T-helper 9 cell (primary cell): ENCODE measurements at regions not wholly inside any gene's neighbourhood (a gene's known extent, or its start where the extent isn't known, plus 50 kb on each side); places are given as distances from the start of the nearest gene placed in this dataset.

Source experiments
- DNase-seq: peaks from one replicate; pipeline ENCODE4 v3.0.0-alpha.2; 2020

DNA sequence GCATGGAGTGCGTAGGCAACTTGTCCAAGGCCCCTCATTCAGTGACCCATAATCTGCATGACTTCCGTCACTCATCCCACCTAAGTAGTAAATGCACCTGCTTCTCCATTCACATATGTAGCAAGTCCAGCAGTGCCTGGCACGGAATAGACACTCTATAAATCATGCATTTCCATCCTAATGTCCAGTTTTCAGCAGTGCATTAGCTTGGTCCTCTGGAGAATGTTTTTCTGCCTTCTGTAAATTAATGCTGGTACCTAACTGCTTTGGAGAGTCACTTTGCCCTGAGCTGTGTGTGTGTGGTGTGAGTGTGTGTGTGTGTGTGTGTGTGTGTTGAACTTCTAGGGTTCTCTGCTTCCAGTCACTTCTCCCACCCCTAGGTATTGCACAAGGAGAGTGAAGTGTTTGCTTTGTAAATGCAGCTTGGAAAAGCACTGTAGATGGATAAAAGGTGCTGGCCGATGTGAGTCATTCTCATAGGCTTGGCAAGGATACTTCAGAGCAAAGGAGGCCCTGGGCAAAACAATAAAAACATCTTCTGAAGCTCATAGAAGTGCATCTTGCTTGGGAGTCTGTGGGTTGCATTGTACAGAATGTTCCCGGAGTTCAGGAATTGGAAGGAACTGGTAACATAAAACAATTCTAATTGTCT is 181.8 kb downstream of the KATNAL1 start:
- DNase-seq = no peak

GRCh38 chr13:30124131-30124768 is 183.1 kb downstream of the KATNAL1 start:
- no peak for DNase-seq

- no peak for DNase-seq
These were observed 183.8 kb downstream of the KATNAL1 start for GRCh38 chr13:30123575-30123974.

DNA sequence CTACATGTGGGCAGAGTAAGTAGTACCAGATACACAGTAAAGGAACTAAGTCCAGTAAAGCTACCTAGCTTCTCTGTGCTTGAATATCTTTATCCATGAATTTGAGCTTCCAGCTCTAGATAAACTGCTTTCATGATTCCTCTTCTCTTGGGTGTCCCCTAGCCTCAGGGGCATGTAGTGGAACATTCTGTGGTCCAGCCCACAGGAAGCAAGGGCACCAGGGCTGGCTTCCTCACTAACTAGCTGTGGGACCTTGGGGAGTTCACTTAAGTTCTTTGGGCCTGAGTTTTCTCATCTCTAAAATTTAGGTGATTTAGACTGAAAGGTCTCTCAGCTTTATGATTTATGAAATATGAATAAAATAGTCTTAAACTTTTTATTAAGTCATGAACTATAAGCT is 185.7 kb downstream of the KATNAL1 start:
- no peak for DNase-seq

DNA sequence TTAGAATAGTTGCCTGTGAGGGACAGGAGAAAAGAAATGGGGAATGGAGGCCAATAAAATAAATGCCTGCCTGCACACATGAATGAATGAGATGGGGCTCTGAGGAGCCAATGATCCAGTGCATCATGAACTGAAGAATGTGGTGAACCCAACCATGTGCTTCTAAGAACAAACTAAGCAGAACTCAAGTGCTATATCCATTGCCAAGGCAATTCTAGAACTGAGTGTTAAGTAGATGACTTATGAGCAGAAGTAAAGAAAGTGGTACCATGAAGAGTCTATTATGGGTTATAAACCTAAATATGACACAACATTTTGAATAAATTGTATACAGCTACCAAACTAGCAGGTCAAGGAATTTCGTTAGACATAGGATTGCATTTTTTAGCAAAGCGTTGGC is 186.1 kb downstream of the KATNAL1 start:
- DNase-seq = no peak

- DNase-seq = no peak
These were observed 187.1 kb downstream of the KATNAL1 start for GRCh38 chr13:30120133-30120822.

DNA sequence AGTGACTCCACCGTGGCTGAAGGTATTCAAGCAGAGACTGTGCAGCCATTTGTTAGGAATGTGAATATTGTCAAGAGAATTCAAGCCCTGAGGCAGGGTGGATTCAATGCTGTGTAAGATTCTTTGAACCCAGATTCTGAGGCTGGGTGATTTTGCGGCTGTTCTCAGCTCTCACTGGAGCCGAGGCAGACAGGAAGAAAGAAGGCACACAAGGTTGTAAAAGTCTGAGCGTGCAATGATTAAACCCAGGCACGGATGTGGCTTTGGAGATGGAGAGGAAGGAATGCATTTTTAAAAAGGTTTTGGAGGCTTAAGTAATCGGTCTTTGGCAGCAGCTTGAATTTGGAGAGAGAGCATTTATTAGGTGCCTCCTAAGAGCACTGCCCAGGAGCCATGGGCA is 187.9 kb downstream of the KATNAL1 start:
- DNase-seq = no peak

DNA sequence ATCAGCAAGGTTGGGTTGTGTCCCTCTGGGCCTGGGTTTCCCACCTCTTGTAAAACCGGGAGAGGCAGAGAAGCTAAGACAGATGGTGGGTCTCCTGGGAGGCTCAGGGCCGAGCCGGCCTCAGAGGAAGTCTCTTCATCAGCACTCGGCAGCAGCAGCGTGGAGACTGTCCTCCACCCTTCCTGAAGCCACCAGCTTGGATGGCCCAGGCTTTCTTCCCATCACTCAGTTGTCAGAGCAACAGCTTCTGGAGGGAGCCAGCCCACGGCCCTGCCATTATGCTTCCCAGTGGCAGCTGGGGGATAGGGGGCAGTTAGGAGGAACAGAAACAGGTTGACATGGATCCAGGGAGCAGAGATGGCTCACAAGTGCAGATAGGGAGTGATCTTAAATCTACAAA is 191.0 kb downstream of the KATNAL1 start:
- no peak for DNase-seq

DNA sequence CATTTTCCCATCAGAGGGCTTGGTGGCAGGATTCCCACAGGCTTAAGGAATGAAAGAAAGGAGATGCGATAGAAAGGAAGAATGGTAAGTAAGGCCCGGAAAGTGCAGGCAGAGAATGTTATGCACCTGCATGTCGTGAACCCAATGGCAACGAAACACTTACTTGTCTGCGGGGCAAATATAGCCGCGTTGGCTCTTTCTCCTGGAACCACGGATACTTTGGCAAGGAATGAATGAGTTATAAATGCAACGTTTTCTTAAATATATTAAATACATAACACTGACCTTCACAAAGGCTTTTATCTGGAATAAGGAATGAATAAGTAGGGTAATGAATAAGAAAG is 192.1 kb downstream of the KATNAL1 start:
- no peak for DNase-seq

- DNase-seq = peak; percentile 96
These were observed 192.6 kb downstream of the KATNAL1 start for GRCh38 chr13:30114571-30115256.

DNA sequence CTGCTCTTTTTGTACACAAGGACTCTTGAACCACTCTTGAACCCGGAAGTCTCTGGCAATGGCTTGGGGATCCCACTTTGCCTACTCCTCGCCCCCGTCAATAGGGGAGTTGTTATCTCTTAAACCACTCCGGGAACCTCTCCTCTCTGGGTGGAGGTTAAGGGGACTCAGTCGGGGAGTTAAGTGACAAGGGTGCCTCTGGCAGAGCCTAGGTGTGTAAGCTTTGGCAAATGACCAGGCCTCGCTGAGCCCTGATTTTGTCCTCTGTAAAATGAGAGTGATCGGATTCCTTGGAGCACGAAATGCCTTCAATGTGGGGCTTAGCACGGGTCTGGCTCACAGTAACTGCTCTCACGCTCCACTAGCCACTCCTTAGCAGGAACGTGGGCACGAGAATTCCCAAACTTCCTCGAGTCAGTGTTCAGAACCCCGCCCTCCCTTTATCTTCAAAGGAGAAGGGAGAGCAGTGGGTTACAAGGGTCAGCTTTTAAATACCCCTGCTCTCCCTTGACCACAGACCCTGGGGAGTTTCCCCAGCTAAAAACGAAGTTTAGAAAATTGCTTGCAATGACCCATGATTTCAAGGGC is 193.3 kb downstream of the KATNAL1 start:
- DNase-seq = no peak

DNA sequence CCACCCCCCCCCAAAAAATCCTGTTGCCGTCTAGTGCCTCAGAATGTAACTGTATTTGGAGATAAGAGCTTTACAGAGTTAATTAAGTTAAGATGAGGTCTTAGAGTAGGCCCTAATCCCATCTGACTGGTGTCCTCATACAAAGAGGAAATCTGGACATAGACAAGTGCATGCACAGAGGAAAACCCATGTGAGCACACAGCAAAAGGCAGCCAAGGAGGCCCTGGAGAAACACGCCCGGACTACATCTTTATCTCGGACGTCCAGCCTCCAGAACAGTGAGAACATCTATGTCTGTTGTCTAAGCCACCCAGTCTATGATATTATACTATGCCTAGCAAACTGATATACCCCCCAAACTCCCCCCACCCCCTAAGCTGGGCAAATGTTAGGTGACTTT is 193.8 kb downstream of the KATNAL1 start:
- no peak for DNase-seq

DNA sequence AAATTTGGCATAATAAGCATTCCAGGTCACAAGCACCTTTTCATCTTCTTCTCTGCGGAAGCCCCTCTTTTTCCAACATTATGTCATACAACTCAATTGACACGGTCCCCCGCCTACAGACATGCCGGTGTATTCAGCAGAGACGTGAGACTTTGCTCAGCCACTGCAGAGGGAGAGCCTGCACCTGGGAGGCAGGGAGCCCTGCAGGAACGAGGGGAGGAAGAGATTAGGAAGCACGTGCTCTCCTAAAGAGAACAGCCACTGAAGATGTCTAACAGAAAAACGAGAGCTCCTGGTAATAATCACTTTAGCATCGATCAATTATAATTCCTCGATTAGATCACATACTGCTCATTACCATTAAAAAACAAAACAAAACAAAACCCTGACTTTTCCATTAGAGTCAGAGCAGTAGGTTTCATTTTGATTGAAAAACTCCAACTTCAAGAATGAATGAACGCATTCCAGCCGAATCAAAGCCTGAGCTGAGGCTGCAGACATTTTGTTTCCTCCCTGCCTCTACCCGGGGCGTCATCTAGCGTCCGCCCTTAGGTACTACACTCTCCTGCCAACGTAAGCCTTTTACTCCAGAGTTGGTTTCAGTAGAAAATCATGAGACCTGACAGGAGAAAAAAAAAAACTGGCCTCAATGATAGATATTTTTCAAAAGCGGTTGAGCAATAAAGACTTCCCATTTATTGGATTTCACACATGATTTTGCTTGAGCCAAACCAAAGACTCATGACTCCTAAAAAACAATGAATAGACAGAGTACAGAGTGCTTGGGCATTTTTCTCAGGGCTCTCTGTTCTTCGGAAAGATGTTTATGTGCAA is 194.5 kb downstream of the KATNAL1 start:
- DNase-seq = peak; percentile 79

- no peak for DNase-seq
These were observed 195.5 kb downstream of the KATNAL1 start for GRCh38 chr13:30111810-30112209.

GRCh38 chr13:30110301-30111070 is 196.9 kb downstream of the KATNAL1 start:
- no peak for DNase-seq

DNA sequence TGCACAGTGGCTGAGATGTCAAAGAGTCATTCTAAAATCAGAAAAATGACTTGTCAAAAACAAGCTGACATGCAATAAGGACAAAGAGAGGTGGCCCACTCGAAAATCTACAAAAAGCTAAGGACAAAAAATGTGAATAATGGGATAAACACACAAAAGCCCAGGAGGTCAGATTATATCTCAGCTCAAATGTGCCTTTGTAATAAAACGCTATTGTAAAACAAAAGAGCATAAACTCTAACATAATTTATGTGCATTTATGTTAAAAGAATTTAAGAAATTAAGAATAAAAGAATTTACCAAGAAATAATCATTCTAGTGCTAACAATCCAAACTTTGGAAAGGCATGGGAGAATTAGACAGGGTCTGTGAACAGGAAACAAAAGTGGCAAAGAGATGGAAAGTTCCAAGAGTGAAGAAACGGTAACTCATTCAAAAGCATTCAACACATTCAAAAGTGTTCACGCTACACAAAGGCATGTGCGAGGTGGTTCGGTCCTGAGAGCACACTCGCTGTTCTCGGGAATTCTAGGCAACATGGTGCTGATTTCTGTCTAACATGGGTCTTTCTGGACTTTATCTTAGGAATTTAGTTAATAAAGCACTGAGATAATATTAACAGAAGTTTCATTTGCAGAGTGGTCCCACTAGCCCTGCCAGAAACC is 197.7 kb downstream of the KATNAL1 start:
- DNase-seq = no peak

DNA sequence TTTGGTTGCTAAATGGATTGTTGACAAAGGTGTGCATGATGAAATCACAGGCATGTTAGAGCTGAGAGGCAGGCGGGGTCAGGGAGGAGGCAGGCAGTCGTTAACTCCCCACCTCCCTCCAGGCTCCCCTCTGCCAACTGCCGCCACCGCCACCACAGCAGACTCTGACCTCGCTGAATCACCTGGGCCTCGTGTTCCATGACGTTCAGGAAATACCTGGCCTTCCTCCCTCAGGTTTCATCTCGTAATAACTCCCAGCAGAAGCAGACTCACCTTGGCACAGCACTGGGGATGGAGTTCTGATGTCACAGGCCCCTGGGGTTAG is 198.5 kb downstream of the KATNAL1 start:
- DNase-seq = no peak

DNA sequence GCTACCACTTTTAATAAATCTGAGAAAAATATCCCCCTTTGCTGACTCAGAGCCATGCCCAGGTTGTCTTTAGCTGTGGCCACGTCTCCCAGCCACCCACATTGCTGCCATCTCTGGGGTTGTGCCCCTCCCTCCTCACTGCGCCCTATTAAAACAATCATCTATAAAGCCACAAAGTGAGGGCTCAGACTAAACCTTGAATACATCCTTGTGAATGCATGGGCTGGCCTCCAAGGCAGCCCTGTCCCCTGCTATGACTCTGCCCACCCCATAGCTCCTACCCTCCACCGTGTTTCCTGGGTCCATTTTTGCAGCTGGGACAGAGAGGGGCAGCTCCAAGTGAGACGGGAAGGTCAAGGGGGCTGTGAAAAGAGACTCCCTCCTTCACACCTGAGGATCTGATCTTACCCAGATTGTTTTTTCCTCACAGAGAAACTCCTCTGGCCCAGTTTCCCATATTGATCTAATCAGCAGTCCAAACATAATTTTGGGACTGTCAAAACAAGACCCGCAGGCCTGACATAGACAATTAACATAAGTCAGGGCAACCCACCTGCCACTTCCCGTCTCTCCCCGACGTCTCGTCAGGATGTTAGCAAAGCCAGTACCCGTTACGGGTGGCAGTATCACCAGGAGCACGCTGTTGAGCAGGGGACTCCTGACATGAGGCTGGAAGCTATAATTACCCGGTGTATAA is 199.0 kb downstream of the KATNAL1 start:
- no peak for DNase-seq

GRCh38 chr13:30107521-30108136 is 199.7 kb downstream of the KATNAL1 start:
- DNase-seq = no peak

DNA sequence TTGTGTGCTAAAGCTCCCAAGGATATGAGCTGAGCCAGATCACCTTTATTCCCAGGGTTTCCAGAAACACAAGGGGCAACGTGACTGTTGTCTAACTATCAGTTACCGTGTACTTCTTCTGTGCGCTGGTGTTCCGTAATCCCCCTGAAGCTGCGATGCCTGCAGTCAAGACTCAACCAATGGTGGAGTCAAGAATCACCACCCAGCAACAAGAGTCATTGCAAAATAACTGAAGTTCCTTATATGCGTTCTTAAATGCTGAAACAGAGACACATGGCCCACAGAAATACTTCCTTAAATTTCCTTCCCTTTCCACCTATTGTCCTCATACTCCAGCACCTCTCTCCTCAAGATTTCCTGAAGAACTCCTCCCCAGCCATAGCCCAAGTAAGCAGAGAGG is 200.2 kb downstream of the KATNAL1 start:
- DNase-seq = no peak
